GM19035 (cell line): ENCODE measurements at regions not wholly inside any gene's neighbourhood (a gene's known extent, or its start where the extent isn't known, plus 50 kb on each side); places are given as distances from the start of the nearest gene placed in this dataset.
"Not testable (repeated sequence)": the region's sequence is repeated elsewhere in the genome, so short reads cannot be mapped to it uniquely, and the experiment has no call there.

Experiments used
- ATAC-seq: cut with Tn5 transposase; IDR thresholded peaks from one replicate; pipeline ENCODE4 v1.9.1; 2021; ENCODE audit not compliant: unreplicated experiment

GRCh38 chr16:72464052-72464451 lies 292.1 kb upstream of the PMFBP1 start:
- ATAC-seq, result no peak

- ATAC-seq, result no peak
Measured at GRCh38 chr16:72458035-72458434, 286.1 kb upstream of the PMFBP1 start.

- ATAC-seq, result no peak
Measured at GRCh38 chr16:72457243-72457940, 285.4 kb upstream of the PMFBP1 start.

- no peak for ATAC-seq
Measured at GRCh38 chr16:72455743-72456659, 284.0 kb upstream of the PMFBP1 start.

GRCh38 chr16:72453856-72454255 lies 281.9 kb upstream of the PMFBP1 start:
- not testable (repeated sequence) for ATAC-seq

- no peak for ATAC-seq
Measured at GRCh38 chr16:72444696-72445095, 272.7 kb upstream of the PMFBP1 start.

GRCh38 chr16:72443809-72444208 lies 271.9 kb upstream of the PMFBP1 start:
- no peak for ATAC-seq

- ATAC-seq, result no peak
Measured at GRCh38 chr16:72442385-72443158, 270.6 kb upstream of the PMFBP1 start.

GRCh38 chr16:72437891-72438290 lies 265.9 kb upstream of the PMFBP1 start:
- ATAC-seq, result no peak

- ATAC-seq, result no peak
Measured at GRCh38 chr16:72434159-72434558, 262.2 kb upstream of the PMFBP1 start.

GRCh38 chr16:72430121-72430520 lies 258.2 kb upstream of the PMFBP1 start:
- ATAC-seq, result no peak

GRCh38 chr16:72429671-72430081 lies 257.7 kb upstream of the PMFBP1 start:
- ATAC-seq, result no peak

GRCh38 chr16:72428681-72429376 lies 256.9 kb upstream of the PMFBP1 start:
- no peak for ATAC-seq

GRCh38 chr16:72427783-72428331 lies 255.9 kb upstream of the PMFBP1 start:
- ATAC-seq, result no peak

GRCh38 chr16:72427051-72427782 lies 255.3 kb upstream of the PMFBP1 start:
- ATAC-seq, result no peak

- ATAC-seq, result no peak
Measured at GRCh38 chr16:72426386-72426785, 254.4 kb upstream of the PMFBP1 start.

- ATAC-seq, result no peak
Measured at GRCh38 chr16:72425571-72426341, 253.8 kb upstream of the PMFBP1 start.

GRCh38 chr16:72424757-72425156 lies 252.8 kb upstream of the PMFBP1 start:
- no peak for ATAC-seq

- no peak for ATAC-seq
Measured at GRCh38 chr16:72422308-72422897, 250.4 kb upstream of the PMFBP1 start.
